BLaER1 (cell line): ENCODE measurements at regions not wholly inside any gene's neighbourhood (a gene's known extent, or its start where the extent isn't known, plus 50 kb on each side); places are given as distances from the start of the nearest gene placed in this dataset.
A peak's percentile ranks its signal among the peaks of the same experiment; 100 is the strongest.

Experiments used
- H3K27ac ChIP-seq: shearing (Covaris generic); formaldehyde crosslinking; 2 replicates; pipeline ENCODE4 v1.8.1; 2022
- H3K27me3 ChIP-seq: shearing (Covaris generic); formaldehyde crosslinking; 2 replicates; pipeline ENCODE4 v1.8.1; 2022
- H3K36me3 ChIP-seq: shearing (Covaris generic); formaldehyde crosslinking; 2 replicates; pipeline ENCODE4 v1.8.1; 2022
- H3K4me1 ChIP-seq: shearing (Covaris generic); formaldehyde crosslinking; 2 replicates; pipeline ENCODE4 v1.8.1; 2022
- H3K4me2 ChIP-seq: shearing (Covaris generic); formaldehyde crosslinking; 2 replicates; pipeline ENCODE4 v1.8.1; 2022
- H3K4me3 ChIP-seq: shearing (Covaris generic); formaldehyde crosslinking; 2 replicates; pipeline ENCODE4 v1.8.1; 2022
- H3K9ac ChIP-seq: shearing (Covaris generic); formaldehyde crosslinking; 2 replicates; pipeline ENCODE4 v1.8.1; 2022
- H3K9me3 ChIP-seq: shearing (Covaris generic); formaldehyde crosslinking; 2 replicates; pipeline ENCODE4 v1.8.1; 2022
- H4K20me1 ChIP-seq: shearing (Covaris generic); formaldehyde crosslinking; 2 replicates; pipeline ENCODE4 v1.8.1; 2022
- Cebpa-rat ChIP-seq: shearing (Covaris generic); IDR thresholded peaks from 2 replicates; pipeline ENCODE4 v1.8.1; 2022

DNA sequence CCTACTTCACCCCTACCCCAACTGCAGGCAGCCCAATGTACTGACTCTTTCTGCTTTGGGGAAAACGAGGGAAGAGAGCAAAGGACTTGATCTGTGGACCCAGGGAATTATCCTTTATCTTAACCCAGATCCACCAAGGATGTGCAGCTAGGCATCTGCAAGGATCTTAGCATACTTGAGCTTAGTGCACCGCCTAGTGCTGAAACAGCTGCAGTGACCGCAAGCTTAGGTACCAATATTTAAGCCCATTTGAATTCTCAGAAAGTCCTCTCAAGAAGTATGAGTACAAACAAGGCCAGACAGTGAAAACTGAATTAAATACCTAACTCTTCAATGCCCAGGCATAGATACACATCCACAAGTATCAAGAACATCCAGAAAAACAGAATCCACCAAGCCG is 576.7 kb upstream of the ADAMTS16 start:
- TF ChIP-seq Cebpa-rat, result no peak
- H3K36me3 ChIP-seq, result 0 out of 2 replicates have a peak, but pooled peaks cover 4% of the 10 kb centered on the region
- no peak overlapping the region for H3K27ac ChIP-seq
- H4K20me1 ChIP-seq, result no peaks in the 10 kb centered on the region
- H3K4me1 ChIP-seq, result peaks cover 9% of the 10 kb centered on the region; the same call in 1 of the 2 replicates
- H3K9me3 ChIP-seq, result peaks cover 23% of the 10 kb centered on the region
- H3K27me3 ChIP-seq, result no peaks in the 10 kb centered on the region
- H3K9ac ChIP-seq, result no peak overlapping the region
- H3K4me2 ChIP-seq, result no peak overlapping the region
- no peak overlapping the region for H3K4me3 ChIP-seq

DNA sequence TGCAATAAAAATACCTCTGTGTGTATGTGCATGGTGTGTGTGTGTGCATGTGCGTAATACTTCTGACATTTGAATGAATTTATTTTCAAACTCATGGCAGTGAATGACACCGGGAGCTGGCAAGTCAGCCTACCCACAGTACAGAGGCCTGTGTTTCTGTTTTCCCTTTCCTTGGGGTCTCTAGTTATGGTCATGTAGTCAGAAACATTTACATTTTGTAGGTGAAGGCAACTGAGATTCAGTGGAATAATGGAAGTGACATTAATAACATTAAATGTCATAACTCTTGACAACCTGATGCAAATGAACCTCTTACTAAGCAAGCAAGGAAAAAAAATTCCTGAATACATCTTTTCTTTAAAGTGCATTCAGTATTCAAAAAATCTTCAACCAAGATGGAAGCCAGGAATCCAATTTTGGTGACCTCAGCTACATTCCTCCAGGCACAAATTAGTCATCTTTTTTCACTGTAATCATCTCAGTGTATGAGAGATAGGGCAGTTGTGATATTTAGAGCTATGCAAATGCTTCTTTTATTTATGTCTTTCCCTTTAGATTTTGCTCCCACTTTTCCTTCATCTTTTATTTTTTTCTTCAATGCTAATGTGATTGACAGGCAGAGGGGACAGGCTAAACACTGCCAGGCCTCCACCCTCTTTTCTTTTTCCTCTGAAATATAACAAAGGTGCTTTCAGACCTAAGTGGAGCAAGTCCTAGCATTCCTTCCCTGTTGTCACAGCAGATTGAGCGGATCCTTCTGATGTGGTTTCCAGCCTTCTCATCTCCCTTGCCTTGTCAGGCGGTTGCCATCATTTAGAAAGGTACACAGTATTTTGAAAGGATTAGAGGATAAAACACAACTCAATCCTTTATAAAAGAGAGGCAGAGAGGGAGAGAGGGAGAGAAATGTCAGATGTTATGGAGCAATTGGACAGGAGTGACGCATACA is 569.8 kb upstream of the ADAMTS16 start:
- H4K20me1 ChIP-seq, result no peaks in the 10 kb centered on the region
- no peaks in the 10 kb centered on the region for H3K36me3 ChIP-seq
- no peaks in the 10 kb centered on the region for H3K27me3 ChIP-seq
- H3K4me3 ChIP-seq, result no peak overlapping the region
- H3K9me3 ChIP-seq, result peaks cover 21% of the 10 kb centered on the region
- H3K27ac ChIP-seq, result no peak overlapping the region
- H3K4me1 ChIP-seq, result peaks cover 21% of the 10 kb centered on the region
- TF ChIP-seq Cebpa-rat, result no peak
- no peak overlapping the region for H3K4me2 ChIP-seq
- H3K9ac ChIP-seq, result no peak overlapping the region

GRCh38 chr5:4571248-4571948 is 568.7 kb upstream of the ADAMTS16 start:
- Histone ChIP-seq H3K36me3 (no peaks in the 10 kb centered on the region), H3K9ac (no peak overlapping the region), H3K4me1 (peaks cover 32% of the 10 kb centered on the region), H4K20me1 (no peaks in the 10 kb centered on the region), H3K4me2 (no peak overlapping the region), H3K27me3 (no peaks in the 10 kb centered on the region), H3K27ac (no peak overlapping the region), H3K9me3 (peaks cover 20% of the 10 kb centered on the region), H3K4me3 (no peak overlapping the region)
- TF ChIP-seq Cebpa-rat, result no peak

DNA sequence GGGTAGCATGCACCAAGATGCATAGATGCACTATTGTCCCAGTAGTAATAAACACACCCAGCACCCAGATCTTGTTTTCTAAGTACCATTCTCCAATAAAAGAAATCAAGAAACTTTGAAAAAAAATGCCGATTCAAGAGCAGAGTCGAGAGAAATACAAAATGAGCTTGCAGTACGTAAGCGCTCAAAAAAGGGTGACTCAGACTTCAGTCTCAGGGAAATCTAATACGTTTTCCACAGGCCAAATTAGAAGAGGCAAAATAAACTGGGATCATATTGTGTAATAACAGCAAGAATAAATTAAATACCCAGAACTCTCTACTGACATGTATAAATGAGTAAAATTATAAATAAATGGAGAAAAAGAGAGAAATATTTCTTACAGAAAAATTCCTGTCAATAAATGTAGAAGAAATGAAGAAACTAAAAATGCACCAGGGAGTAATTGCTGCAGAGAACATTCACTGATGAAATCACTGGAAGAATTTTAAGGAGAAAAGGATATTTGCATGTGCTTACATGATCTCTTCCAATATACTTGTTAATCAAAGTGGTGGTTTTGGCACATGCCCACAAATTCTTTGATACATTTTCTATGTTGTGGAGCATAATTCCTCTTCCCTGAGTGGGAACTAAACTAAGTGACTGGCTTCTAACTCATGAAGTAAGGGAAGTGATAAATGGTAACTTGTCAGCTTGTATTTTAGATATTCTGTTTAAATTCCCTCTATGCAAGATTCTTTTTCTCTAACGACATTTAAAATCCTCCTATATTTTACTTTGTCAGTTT is 567.6 kb upstream of the ADAMTS16 start:
- H4K20me1 ChIP-seq, result no peaks in the 10 kb centered on the region
- H3K9ac ChIP-seq, result no peak overlapping the region
- TF ChIP-seq Cebpa-rat, result no peak
- H3K4me3 ChIP-seq, result no peak overlapping the region
- H3K9me3 ChIP-seq, result peaks cover 17% of the 10 kb centered on the region
- H3K27ac ChIP-seq, result no peak overlapping the region
- H3K27me3 ChIP-seq, result no peaks in the 10 kb centered on the region
- no peak overlapping the region for H3K4me2 ChIP-seq
- no peaks in the 10 kb centered on the region for H3K36me3 ChIP-seq
- peaks cover 43% of the 10 kb centered on the region for H3K4me1 ChIP-seq

DNA sequence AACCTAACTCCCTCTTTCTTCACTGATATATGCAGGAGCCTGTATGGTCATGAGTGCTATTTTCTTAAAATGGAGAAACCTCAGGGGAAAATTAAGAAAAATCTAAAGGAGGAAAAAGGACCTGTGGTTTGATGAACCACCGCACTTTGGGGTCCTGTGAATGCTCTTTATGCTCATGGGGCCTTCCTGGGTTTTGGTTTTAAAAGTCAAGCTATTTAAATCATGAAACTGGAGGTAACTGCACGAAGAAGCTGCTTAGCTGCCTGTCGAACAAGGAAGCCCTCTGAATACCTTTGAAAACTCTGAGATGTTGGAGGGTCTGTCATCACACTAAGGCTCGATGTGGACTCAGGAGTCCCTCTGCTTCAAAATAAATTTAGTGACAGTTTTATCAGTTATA is 564.5 kb upstream of the ADAMTS16 start:
- Histone ChIP-seq H3K27ac (peak overlapping the region; percentile 56; the same call in 1 of the 2 replicates), H3K4me1 (peaks cover 59% of the 10 kb centered on the region), H3K27me3 (no peaks in the 10 kb centered on the region), H3K9me3 (peaks cover 16% of the 10 kb centered on the region), H4K20me1 (no peaks in the 10 kb centered on the region), H3K36me3 (no peaks in the 10 kb centered on the region), H3K9ac (peak overlapping the region; percentile 63; the same call in 1 of the 2 replicates), H3K4me3 (no peak overlapping the region; the same call in 1 of the 2 replicates), H3K4me2 (peak overlapping the region; percentile 73)
- TF ChIP-seq Cebpa-rat, result no peak

- Histone ChIP-seq H3K27ac (peak overlapping the region; percentile 56; the same call in 1 of the 2 replicates), H3K9ac (no peak overlapping the region), H3K4me2 (peak overlapping the region; percentile 73), H3K4me1 (peaks cover 63% of the 10 kb centered on the region), H3K27me3 (no peaks in the 10 kb centered on the region), H4K20me1 (no peaks in the 10 kb centered on the region), H3K9me3 (peaks cover 16% of the 10 kb centered on the region), H3K36me3 (no peaks in the 10 kb centered on the region), H3K4me3 (no peak overlapping the region)
- TF ChIP-seq Cebpa-rat, result no peak
These were observed 563.9 kb upstream of the ADAMTS16 start for GRCh38 chr5:4576161-4576748.

DNA sequence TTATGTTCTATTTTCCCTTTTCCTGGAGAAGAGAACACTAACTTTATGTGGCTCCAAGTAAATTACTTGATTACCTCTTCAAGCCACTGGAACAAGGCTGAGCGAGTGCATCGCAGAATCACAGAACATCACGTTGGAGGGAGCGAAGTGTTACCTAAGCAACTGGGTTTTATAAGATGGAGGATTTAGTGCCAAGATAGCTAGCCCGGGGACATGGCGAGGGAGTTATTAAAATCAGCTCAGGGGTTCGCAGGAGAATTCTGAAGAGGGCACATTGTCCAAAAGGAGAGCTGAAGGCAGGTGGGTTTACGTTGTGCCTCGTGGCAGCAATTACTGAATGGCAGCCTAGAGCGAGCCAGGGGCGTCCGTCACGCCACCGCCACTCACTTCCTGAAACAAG is 563.2 kb upstream of the ADAMTS16 start:
- Histone ChIP-seq H3K4me3 (no peak overlapping the region), H3K27me3 (no peaks in the 10 kb centered on the region), H3K27ac (no peak overlapping the region), H3K4me1 (peaks cover 70% of the 10 kb centered on the region), H3K4me2 (peak overlapping the region; percentile 73), H3K36me3 (no peaks in the 10 kb centered on the region), H4K20me1 (no peaks in the 10 kb centered on the region), H3K9ac (no peak overlapping the region), H3K9me3 (peaks cover 15% of the 10 kb centered on the region)
- no peak for TF ChIP-seq Cebpa-rat

DNA sequence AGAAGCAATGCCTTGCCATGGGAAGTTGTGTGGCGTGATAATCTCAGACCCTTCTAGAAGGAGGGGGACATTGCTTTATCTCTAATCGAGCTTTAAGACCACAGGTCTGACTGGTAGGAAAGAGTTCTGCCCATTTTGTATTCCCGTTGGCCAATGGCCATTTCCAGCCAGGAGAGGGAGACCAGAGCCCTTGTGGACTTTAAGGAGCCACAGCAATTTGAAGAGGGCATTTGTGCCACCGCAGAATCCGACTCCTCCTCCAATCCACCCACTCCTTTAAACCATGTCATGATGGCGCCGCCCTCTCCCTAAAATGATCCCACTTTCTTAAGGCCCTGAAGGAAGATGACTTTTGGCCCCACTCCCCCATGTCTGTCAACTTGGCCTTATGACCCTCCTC is 560.5 kb upstream of the ADAMTS16 start:
- H3K4me3 ChIP-seq, result no peak overlapping the region
- no peaks in the 10 kb centered on the region for H4K20me1 ChIP-seq
- no peaks in the 10 kb centered on the region for H3K27me3 ChIP-seq
- no peak overlapping the region for H3K9ac ChIP-seq
- peak overlapping the region; percentile 1; the same call in 1 of the 2 replicates for H3K27ac ChIP-seq
- H3K9me3 ChIP-seq, result no peaks in the 10 kb centered on the region
- H3K4me1 ChIP-seq, result peaks cover 90% of the 10 kb centered on the region
- H3K4me2 ChIP-seq, result peak overlapping the region; percentile 68
- no peaks in the 10 kb centered on the region for H3K36me3 ChIP-seq
- TF ChIP-seq Cebpa-rat, result no peak

DNA sequence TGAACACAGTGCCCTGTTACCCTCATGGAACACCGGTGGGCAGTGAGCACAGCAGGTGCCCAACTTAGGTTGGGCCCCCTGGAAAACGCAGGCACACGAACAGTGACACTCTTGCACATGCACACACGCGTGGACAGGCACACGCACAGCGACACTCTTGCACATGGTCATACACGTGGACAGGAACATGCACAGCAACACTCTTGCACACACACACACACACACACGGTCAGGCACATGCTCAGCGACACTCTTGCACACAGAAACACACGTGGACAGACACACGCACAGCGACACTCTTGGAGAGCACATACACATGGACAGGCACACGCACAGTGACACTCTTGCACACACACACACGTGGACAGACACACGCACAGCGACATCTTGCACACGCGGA is 559.4 kb upstream of the ADAMTS16 start:
- H3K27ac ChIP-seq, result 0 out of 2 replicates have a peak overlapping the region, but pooled peaks have one; percentile 1
- H3K9ac ChIP-seq, result no peak overlapping the region
- no peak overlapping the region for H3K4me3 ChIP-seq
- H3K4me2 ChIP-seq, result peak overlapping the region; percentile 68
- no peaks in the 10 kb centered on the region for H3K27me3 ChIP-seq
- H3K36me3 ChIP-seq, result no peaks in the 10 kb centered on the region
- no peaks in the 10 kb centered on the region for H3K9me3 ChIP-seq
- peaks cover 80% of the 10 kb centered on the region for H3K4me1 ChIP-seq
- H4K20me1 ChIP-seq, result no peaks in the 10 kb centered on the region
- no peak for TF ChIP-seq Cebpa-rat
